ENCODE measurements at regions not wholly inside any gene's neighbourhood (a gene's known extent, or its start where the extent isn't known, plus 50 kb on each side); places are given as distances from the start of the nearest gene placed in this dataset.

GRCh38 chr9:81125446-81126092 lies 563.8 kb downstream of the TLE1 start:
- H3K4me3 ChIP-seq (ENCODE audit: low read length), result no peak overlapping the region

GRCh38 chr9:81123526-81123925 lies 565.8 kb downstream of the TLE1 start:
- no peak overlapping the region for H3K4me2 ChIP-seq (ENCODE audit: low read length)
- H3K9me2 ChIP-seq (replicated peaks; ENCODE audit: control insufficient read depth, low read length), result no peaks in the 10 kb centered on the region
- H3K79me2 ChIP-seq (ENCODE audit: control insufficient read depth, low read length), result no peaks in the 10 kb centered on the region
- no peak for TF ChIP-seq CTCF (IDR thresholded peaks at IDR 0.05; ENCODE audit: low read depth, low read length, poor library complexity, severe bottlenecking)
- no peak for TF ChIP-seq EZH2phosphoT487 (IDR thresholded peaks at IDR 0.05; ENCODE audit: borderline replicate concordance, low read length)
- no peaks in the 10 kb centered on the region for H3K27me3 ChIP-seq (ENCODE audit: control insufficient read depth, low read length)
- no peaks in the 10 kb centered on the region for H3K36me3 ChIP-seq (ENCODE audit: control insufficient read depth, low read length)
- H3F3A ChIP-seq (ENCODE audit: control insufficient read depth, insufficient read depth), result no peaks in the 10 kb centered on the region
- H3K9me3 ChIP-seq (ENCODE audit: control insufficient read depth, insufficient read depth, low read length), result no peaks in the 10 kb centered on the region
- no peak overlapping the region for H3K4me3 ChIP-seq (ENCODE audit: low read length)
- no peaks in the 10 kb centered on the region for H4K20me1 ChIP-seq (ENCODE audit: control insufficient read depth, insufficient read depth, low read depth, low read length)
- H3K4me1 ChIP-seq (ENCODE audit: control insufficient read depth, low read length), result no peaks in the 10 kb centered on the region
- H3K27ac ChIP-seq (ENCODE audit: low read depth, low read length), result no peak overlapping the region

More at GRCh38 chr9:81125446-81126092, 563.8 kb downstream of the TLE1 start:
- Histone ChIP-seq H3K4me2 (ENCODE audit: low read length) (no peak overlapping the region), H3K36me3 (ENCODE audit: control insufficient read depth, low read length) (no peaks in the 10 kb centered on the region), H3K9me2 (replicated peaks; ENCODE audit: control insufficient read depth, low read length) (no peaks in the 10 kb centered on the region), H3F3A (ENCODE audit: control insufficient read depth, insufficient read depth) (no peaks in the 10 kb centered on the region), H3K27ac (ENCODE audit: low read depth, low read length) (no peak overlapping the region), H3K27me3 (ENCODE audit: control insufficient read depth, low read length) (no peaks in the 10 kb centered on the region), H3K4me1 (ENCODE audit: control insufficient read depth, low read length) (no peaks in the 10 kb centered on the region), H4K20me1 (ENCODE audit: control insufficient read depth, insufficient read depth, low read depth, low read length) (no peaks in the 10 kb centered on the region), H3K9me3 (ENCODE audit: control insufficient read depth, insufficient read depth, low read length) (no peaks in the 10 kb centered on the region), H3K79me2 (ENCODE audit: control insufficient read depth, low read length) (no peaks in the 10 kb centered on the region)
- TF ChIP-seq EZH2phosphoT487 (IDR thresholded peaks at IDR 0.05; ENCODE audit: borderline replicate concordance, low read length) (no peak), CTCF (IDR thresholded peaks at IDR 0.05; ENCODE audit: low read depth, low read length, poor library complexity, severe bottlenecking) (no peak)

- no peak overlapping the region for H3K27ac ChIP-seq (ENCODE audit: low read depth, low read length)
- H3K36me3 ChIP-seq (ENCODE audit: control insufficient read depth, low read length), result no peaks in the 10 kb centered on the region
- H3K4me2 ChIP-seq (ENCODE audit: low read length), result no peak overlapping the region
- TF ChIP-seq CTCF (IDR thresholded peaks at IDR 0.05; ENCODE audit: low read depth, low read length, poor library complexity, severe bottlenecking), result no peak
- TF ChIP-seq EZH2phosphoT487 (IDR thresholded peaks at IDR 0.05; ENCODE audit: borderline replicate concordance, low read length), result no peak
- no peaks in the 10 kb centered on the region for H3K9me3 ChIP-seq (ENCODE audit: control insufficient read depth, insufficient read depth, low read length)
- no peak overlapping the region for H3K4me3 ChIP-seq (ENCODE audit: low read length)
- H4K20me1 ChIP-seq (ENCODE audit: control insufficient read depth, insufficient read depth, low read depth, low read length), result no peaks in the 10 kb centered on the region
- H3K27me3 ChIP-seq (ENCODE audit: control insufficient read depth, low read length), result no peaks in the 10 kb centered on the region
- H3F3A ChIP-seq (ENCODE audit: control insufficient read depth, insufficient read depth), result no peaks in the 10 kb centered on the region
- H3K9me2 ChIP-seq (replicated peaks; ENCODE audit: control insufficient read depth, low read length), result no peaks in the 10 kb centered on the region
- no peaks in the 10 kb centered on the region for H3K4me1 ChIP-seq (ENCODE audit: control insufficient read depth, low read length)
- H3K79me2 ChIP-seq (ENCODE audit: control insufficient read depth, low read length), result no peaks in the 10 kb centered on the region
Observed at GRCh38 chr9:81122749-81123148, 566.6 kb downstream of the TLE1 start.
